IMR-90 (cell line): ENCODE measurements at regions not wholly inside any gene's neighbourhood (a gene's known extent, or its start where the extent isn't known, plus 50 kb on each side); places are given as distances from the start of the nearest gene placed in this dataset.
A peak's percentile ranks its signal among the peaks of the same experiment; 100 is the strongest.

Experiments
- ATAC-seq: fragments of 200-7000 bp; cut with Tn5 transposase; 2 replicates; pipeline ENCODE4 v1.9.1; 2020; ENCODE audit warnings: low read depth, mild to moderate bottlenecking, moderate library complexity
- BruUV-seq: library from RNA; stranded (reverse); fragments of 400-500 nt; replicated peaks from 2 replicates; lab custom pipeline; 2021; lab: Mats Ljungman, UMichigan
- CTCF ChIA-PET: fragments of 300-600 bp; formaldehyde crosslinking; extraction: SDS; loops from one replicate; lab custom pipeline; 2021; ENCODE audit warnings: antibody characterized with exemption; lab: Yijun Ruan, JAX
- POLR2A ChIA-PET: fragments of 300-600 bp; sonication (Branson Sonifier 250); formaldehyde crosslinking; loops from one replicate; lab custom pipeline; 2022; ENCODE audit warnings: antibody characterized with exemption; ENCODE audit not compliant: unreplicated experiment; lab: Charles Lee
- DNase-seq: peaks from one replicate; pipeline ENCODE4 v3.0.0; 2013
- H2AFZ ChIP-seq: replicated peaks from 2 replicates; pipeline ENCODE3; 2013; ENCODE audit warnings: low read length, mild to moderate bottlenecking; ENCODE audit not compliant: poor library complexity
- H2AK5ac ChIP-seq: 2 replicates; pipeline ENCODE4 v1.6.1; 2013; ENCODE audit warnings: low read depth, low read length, inconsistent platforms
- H2AK9ac ChIP-seq: replicated peaks from 2 replicates; pipeline ENCODE3; 2013; ENCODE audit warnings: mild to moderate bottlenecking, low read depth, low read length, moderate library complexity; ENCODE audit not compliant: poor library complexity
- H2BK120ac ChIP-seq: 2 replicates; pipeline ENCODE4 v1.6.1; 2013; ENCODE audit warnings: low read depth, low read length, inconsistent platforms
- H2BK15ac ChIP-seq: 3 replicates; pipeline ENCODE4 v1.6.1; 2013; ENCODE audit warnings: low read depth, low read length, inconsistent platforms
- H2BK20ac ChIP-seq: 2 replicates; pipeline ENCODE4 v1.6.1; 2013; ENCODE audit warnings: low read depth, mild to moderate bottlenecking, inconsistent platforms, low read length, moderate library complexity
- H2BK5ac ChIP-seq: 2 replicates; pipeline ENCODE4 v1.6.1; 2013; ENCODE audit warnings: mild to moderate bottlenecking, low read depth, low read length, inconsistent platforms; ENCODE audit not compliant: poor library complexity, severe bottlenecking
- H3K14ac ChIP-seq: replicated peaks from 2 replicates; pipeline ENCODE4 v1.6.1; 2013; ENCODE audit warnings: low read depth, low read length, inconsistent platforms
- H3K18ac ChIP-seq: 2 replicates; pipeline ENCODE4 v1.6.1; 2013; ENCODE audit warnings: low read depth, low read length, control low read depth
- H3K23ac ChIP-seq: 2 replicates; pipeline ENCODE4 v1.6.1; 2013; ENCODE audit warnings: low read depth, low read length, inconsistent platforms
- H3K27ac ChIP-seq: 2 replicates; pipeline ENCODE4 v1.5.1; 2013; ENCODE audit warnings: mild to moderate bottlenecking, control low read depth, low read length; ENCODE audit not compliant: insufficient read depth
- H3K27me3 ChIP-seq: 2 replicates; pipeline ENCODE4 v1.6.1; 2013; ENCODE audit warnings: low read length; ENCODE audit not compliant: control insufficient read depth, insufficient read depth
- H3K36me3 ChIP-seq: 2 replicates; pipeline ENCODE4 v1.6.1; 2013; ENCODE audit warnings: low read length, mixed read lengths; ENCODE audit not compliant: control insufficient read depth, insufficient read depth
- H3K4ac ChIP-seq: 2 replicates; pipeline ENCODE4 v1.6.1; 2013; ENCODE audit warnings: low read depth, low read length, inconsistent platforms
- H3K4me1 ChIP-seq: 2 replicates; pipeline ENCODE4 v1.6.1; 2013; ENCODE audit warnings: low read length, mixed read lengths; ENCODE audit not compliant: control insufficient read depth, insufficient read depth
- H3K4me2 ChIP-seq: 2 replicates; pipeline ENCODE4 v1.6.1; 2013; ENCODE audit warnings: low read depth, mild to moderate bottlenecking, control low read depth, low read length, moderate library complexity
- H3K4me3 ChIP-seq: 2 replicates; pipeline ENCODE4 v1.5.1; 2013; ENCODE audit warnings: low read depth, mild to moderate bottlenecking, control low read depth, low read length, moderate library complexity; ENCODE audit not compliant: insufficient read depth
- H3K56ac ChIP-seq: 2 replicates; pipeline ENCODE4 v1.6.1; 2013; ENCODE audit warnings: low read length, inconsistent platforms; ENCODE audit not compliant: insufficient read depth; ENCODE audit errors: extremely low read depth
- H3K79me1 ChIP-seq, 2 experiments: 2 replicates each; pipeline ENCODE4 v1.6.1; 2013; ENCODE audit warnings: low read length in 2 of 2, inconsistent platforms in 1 of 2, low read depth in 1 of 2
- H3K9ac ChIP-seq: 2 replicates; pipeline ENCODE4 v1.6.1; 2013; ENCODE audit warnings: low read depth, low read length, control low read depth
- H3K9me1 ChIP-seq: 2 replicates; pipeline ENCODE4 v1.6.1; 2013; ENCODE audit warnings: low read length, inconsistent platforms; ENCODE audit not compliant: insufficient read depth
- H3K9me3 ChIP-seq: 2 replicates; pipeline ENCODE4 v1.6.1; 2013; ENCODE audit warnings: low read length; ENCODE audit not compliant: control insufficient read depth, insufficient read depth
- H4K20me1 ChIP-seq: 2 replicates; pipeline ENCODE4 v1.6.1; 2013; ENCODE audit warnings: low read length, inconsistent platforms; ENCODE audit not compliant: insufficient read depth
- H4K5ac ChIP-seq: 2 replicates; pipeline ENCODE4 v1.6.1; 2013; ENCODE audit warnings: mild to moderate bottlenecking, low read depth, low read length, control low read depth
- H4K8ac ChIP-seq, 2 experiments: 2 replicates each; pipeline ENCODE4 v1.6.1; 2013; ENCODE audit warnings: low read depth in 2 of 2, low read length in 2 of 2, control low read depth in 1 of 2, inconsistent platforms in 1 of 2
- H4K91ac ChIP-seq: 2 replicates; pipeline ENCODE4 v1.6.1; 2013; ENCODE audit warnings: low read depth, low read length, inconsistent platforms; ENCODE audit not compliant: insufficient read depth
- BHLHE40 ChIP-seq: fragments of 150-350 bp; IDR thresholded peaks from 2 replicates; pipeline ENCODE4 v1.6.1; 2016; ENCODE audit warnings: mild to moderate bottlenecking, low read depth, low read length
- CEBPB ChIP-seq: IDR thresholded peaks from 2 replicates; pipeline ENCODE4 v1.6.1; 2012; ENCODE audit warnings: low read depth, low read length, improper control_type of control experiment
- CHD1 ChIP-seq: IDR thresholded peaks from 2 replicates; pipeline ENCODE4 v1.6.1; 2012; ENCODE audit warnings: low read depth, low read length, improper control_type of control experiment
- ELK1 ChIP-seq: fragments of 150-350 bp; IDR thresholded peaks from 2 replicates; pipeline ENCODE4 v1.6.1; 2016; ENCODE audit warnings: low read depth, mild to moderate bottlenecking, low read length, moderate library complexity, borderline replicate concordance
- MAZ ChIP-seq: IDR thresholded peaks from 2 replicates; pipeline ENCODE4 v1.6.1; 2012; ENCODE audit warnings: low read depth, mild to moderate bottlenecking, low read length, improper control_type of control experiment, moderate library complexity, borderline replicate concordance
- POLR2A ChIP-seq: IDR thresholded peaks from 2 replicates; pipeline ENCODE4 v1.6.1; 2012; ENCODE audit warnings: mild to moderate bottlenecking, low read depth, low read length
- RAD21 ChIP-seq: IDR thresholded peaks from 2 replicates; pipeline ENCODE4 v1.6.1; 2012; ENCODE audit warnings: low read length, improper control_type of control experiment
- RCOR1 ChIP-seq: IDR thresholded peaks from 2 replicates; pipeline ENCODE4 v1.6.1; 2012; ENCODE audit warnings: mild to moderate bottlenecking, low read length, improper control_type of control experiment; ENCODE audit not compliant: insufficient replicate concordance
- RFX5 ChIP-seq: IDR thresholded peaks from 2 replicates; pipeline ENCODE4 v1.8.0; 2012; ENCODE audit warnings: low read depth, mild to moderate bottlenecking, low read length, moderate library complexity
- whole genome bisulfite sequencing, 2 experiments: methylation state at CpG; one replicate each; pipeline versions ENCODE4 v1.1.5 to v1.1.7; 2013; ENCODE audit warnings: missing lambda C conversion rate in 2 of 2; ENCODE audit not compliant: insufficient read length in 1 of 2; ENCODE audit errors: extremely low coverage in 2 of 2; 5-methylcytosine and 5-hydroxymethylcytosine counted together
- dilution Hi-C: fragments of 300-500 bp; cut with HindIII; formaldehyde crosslinking; loops from one replicate; pipeline ENCODE4 v1.14.3; 2018; ENCODE audit warnings: low sequenced_read_pairs; ENCODE audit not compliant: unreplicated experiment
- in situ Hi-C: fragments of 300-500 bp; cut with MboI; formaldehyde crosslinking; loops from 3 replicates; pipeline ENCODE4 v1.14.3; 2019; ENCODE audit warnings: low sequenced_read_pairs, inconsistent platforms, mixed read lengths
- intact Hi-C: fragments of 100-400 bp; cut with micrococcal nuclease; formaldehyde crosslinking; loops from 2 replicates; pipeline ENCODE4 v1.10.0; 2022
- TF ChIP-seq, protein P1 (sequence below): fragments of 150-350 bp; IDR thresholded peaks from 2 replicates; pipeline ENCODE4 v1.6.1; 2017; ENCODE audit warnings: mild to moderate bottlenecking, antibody characterized with exemption, low read length, low read depth
- TF ChIP-seq, protein P2 (sequence below): conservative IDR thresholded peaks from 2 replicates; pipeline ENCODE4 v1.5.1; 2012; ENCODE audit warnings: mild to moderate bottlenecking, low read depth, low read length, improper control_type of control experiment

DNA sequence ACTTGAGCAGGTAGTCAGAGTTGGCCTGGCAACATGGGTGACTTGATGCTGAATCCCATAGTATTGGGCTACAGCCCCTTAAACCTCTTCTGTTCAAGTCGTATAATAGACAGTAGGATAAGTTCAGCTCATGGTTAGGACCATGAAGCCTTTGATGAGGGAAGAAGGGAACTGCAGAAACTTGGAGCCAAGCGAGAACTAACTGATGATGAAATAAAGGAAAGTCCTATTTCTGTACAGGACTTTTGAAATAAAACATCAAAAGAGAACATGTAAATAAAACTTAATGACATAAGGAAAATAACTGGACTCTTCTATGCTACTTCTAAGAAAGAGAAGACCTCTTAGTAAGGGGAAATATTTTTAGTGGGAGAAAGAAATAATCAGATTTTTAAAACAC lies 51.2 kb upstream of the UGP2 start:
- Histone ChIP-seq H3K9me3 (no peaks in the 10 kb centered on the region), H3K9ac (no peak overlapping the region), H2BK120ac (peak overlapping the region; percentile 78), H2AK9ac (no peak overlapping the region), H2BK20ac (peak overlapping the region; percentile 92), H3K27me3 (no peaks in the 10 kb centered on the region), H4K20me1 (no peaks in the 10 kb centered on the region), H3K36me3 (no peaks in the 10 kb centered on the region), H4K8ac (peak overlapping the region; percentile 62 to 84), H2BK15ac (peak overlapping the region; percentile 86), H4K91ac (peak overlapping the region; percentile 85), H3K18ac (peak overlapping the region; percentile 87; the same call in 1 of the 2 replicates), H3K4me3 (no peak overlapping the region), H3K79me1 (no peaks in the 10 kb centered on the region), H3K4me2 (peak overlapping the region; percentile 37; the same call in 1 of the 2 replicates), H3K4ac (peak overlapping the region; percentile 76), H2BK5ac (peak overlapping the region; percentile 73), H2AFZ (peak overlapping the region; percentile 28), H3K14ac (peak overlapping the region; percentile 69), H4K5ac (peak overlapping the region; percentile 80; the same call in 1 of the 2 replicates), H3K9me1 (peaks cover 12% of the 10 kb centered on the region), H3K56ac (peak overlapping the region; percentile 2; the same call in 1 of the 2 replicates), H2AK5ac (peak overlapping the region; percentile 98), H3K23ac (peak overlapping the region; percentile 30; the same call in 1 of the 2 replicates), H3K4me1 (peaks cover 16% of the 10 kb centered on the region), H3K27ac (peak overlapping the region; percentile 60; the same call in 1 of the 2 replicates)
- DNase-seq (peak; percentile 37), ATAC-seq (no peak)
- intact Hi-C loops, result loop anchor here (5.0 kb wide), 1 partner anchor 52 kb away; the partner anchor contains the start of gene UGP2
- ChIA-PET POLR2A (no interaction called here), CTCF (no interaction called here)
- no TSS peak for BruUV-seq
- WGBS, 2 experiments, result no CpG with 5 or more reads among the region's 2 CpGs
- dilution Hi-C loops, result no loop called here
- in situ Hi-C loops, result no loop called here
- TF ChIP-seq RCOR1 (no peak), BHLHE40 (no peak), CEBPB (no peak), RFX5 (no peak), RAD21 (no peak), MAZ (no peak), ELK1 (no peak), POLR2A (no peak), CHD1 (no peak)
- TF ChIP-seq, protein P1, sequence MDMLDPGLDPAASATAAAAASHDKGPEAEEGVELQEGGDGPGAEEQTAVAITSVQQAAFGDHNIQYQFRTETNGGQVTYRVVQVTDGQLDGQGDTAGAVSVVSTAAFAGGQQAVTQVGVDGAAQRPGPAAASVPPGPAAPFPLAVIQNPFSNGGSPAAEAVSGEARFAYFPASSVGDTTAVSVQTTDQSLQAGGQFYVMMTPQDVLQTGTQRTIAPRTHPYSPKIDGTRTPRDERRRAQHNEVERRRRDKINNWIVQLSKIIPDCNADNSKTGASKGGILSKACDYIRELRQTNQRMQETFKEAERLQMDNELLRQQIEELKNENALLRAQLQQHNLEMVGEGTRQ, result no peak
- TF ChIP-seq, protein P2, sequence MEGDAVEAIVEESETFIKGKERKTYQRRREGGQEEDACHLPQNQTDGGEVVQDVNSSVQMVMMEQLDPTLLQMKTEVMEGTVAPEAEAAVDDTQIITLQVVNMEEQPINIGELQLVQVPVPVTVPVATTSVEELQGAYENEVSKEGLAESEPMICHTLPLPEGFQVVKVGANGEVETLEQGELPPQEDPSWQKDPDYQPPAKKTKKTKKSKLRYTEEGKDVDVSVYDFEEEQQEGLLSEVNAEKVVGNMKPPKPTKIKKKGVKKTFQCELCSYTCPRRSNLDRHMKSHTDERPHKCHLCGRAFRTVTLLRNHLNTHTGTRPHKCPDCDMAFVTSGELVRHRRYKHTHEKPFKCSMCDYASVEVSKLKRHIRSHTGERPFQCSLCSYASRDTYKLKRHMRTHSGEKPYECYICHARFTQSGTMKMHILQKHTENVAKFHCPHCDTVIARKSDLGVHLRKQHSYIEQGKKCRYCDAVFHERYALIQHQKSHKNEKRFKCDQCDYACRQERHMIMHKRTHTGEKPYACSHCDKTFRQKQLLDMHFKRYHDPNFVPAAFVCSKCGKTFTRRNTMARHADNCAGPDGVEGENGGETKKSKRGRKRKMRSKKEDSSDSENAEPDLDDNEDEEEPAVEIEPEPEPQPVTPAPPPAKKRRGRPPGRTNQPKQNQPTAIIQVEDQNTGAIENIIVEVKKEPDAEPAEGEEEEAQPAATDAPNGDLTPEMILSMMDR, result no peak
